Left forelimb (tissue), 1 donor: ENCODE measurements at regions not wholly inside any gene's neighbourhood (a gene's known extent, or its start where the extent isn't known, plus 50 kb on each side); places are given as distances from the start of the nearest gene placed in this dataset.

Source experiments
- DNase-seq: peaks from one replicate; pipeline ENCODE4 v3.0.0-alpha.2; 2018; ENCODE audit warnings: low spot score

DNA sequence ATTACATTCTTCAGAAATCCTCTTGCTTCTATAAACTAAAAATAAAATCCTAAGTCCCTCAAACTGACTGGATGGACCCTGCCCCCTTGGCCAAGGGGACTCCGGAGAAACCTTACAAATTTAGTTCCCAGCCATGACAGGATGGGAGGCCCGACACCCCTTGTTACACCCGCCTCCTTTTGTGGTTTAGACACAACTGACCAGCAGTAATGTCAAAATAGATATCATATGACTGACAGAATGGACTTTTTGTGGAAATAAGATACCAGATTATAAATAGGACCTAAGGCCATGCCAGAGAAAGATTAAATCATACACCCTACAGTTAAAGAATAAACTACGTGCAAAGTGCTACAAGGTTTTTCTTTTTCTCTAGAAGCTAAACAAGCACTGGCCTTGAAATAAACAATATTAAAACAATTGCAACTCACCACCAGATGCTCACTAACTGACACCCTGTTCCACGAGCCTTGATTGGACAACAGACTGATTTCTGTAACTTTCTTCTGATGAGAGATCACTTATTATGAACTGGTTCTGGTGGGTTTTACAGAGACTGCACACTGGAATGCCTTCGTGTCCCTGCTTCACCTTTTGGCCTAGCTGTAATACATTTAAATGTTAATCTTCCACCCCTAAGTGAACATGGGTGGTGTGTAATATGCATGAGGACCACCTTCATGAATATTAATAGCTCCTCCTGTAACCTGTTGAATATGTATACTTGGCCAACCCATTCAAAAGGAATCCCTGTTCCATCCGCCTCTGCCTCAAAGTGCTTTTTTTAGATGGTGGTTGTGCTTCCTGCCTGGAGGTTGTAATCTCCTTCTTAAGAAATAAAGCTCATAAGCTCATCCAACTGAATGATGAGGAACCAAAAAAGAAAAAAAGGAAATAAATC, 99.6 kb downstream of the ODF2L start:
- DNase-seq, result no peak

DNA sequence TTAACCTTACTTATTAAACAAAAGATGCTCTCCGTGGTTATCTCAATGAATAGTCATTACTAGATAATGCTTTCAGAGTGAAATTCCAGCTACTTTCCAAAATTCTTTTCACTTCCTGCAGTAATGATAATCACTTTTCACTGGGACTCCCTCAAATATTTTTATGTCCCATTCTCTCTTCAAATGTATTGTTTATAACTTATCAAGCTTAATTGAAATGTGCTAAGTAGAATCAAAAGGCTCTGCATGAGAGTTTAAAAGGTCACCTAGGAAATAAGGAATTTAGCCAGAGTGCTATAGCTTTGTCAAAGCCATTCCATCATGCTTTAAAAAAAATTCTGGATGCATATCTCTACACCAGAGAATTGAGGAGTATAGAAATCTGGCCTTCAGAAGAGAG, 106.4 kb downstream of the ODF2L start:
- DNase-seq, result no peak

DNA sequence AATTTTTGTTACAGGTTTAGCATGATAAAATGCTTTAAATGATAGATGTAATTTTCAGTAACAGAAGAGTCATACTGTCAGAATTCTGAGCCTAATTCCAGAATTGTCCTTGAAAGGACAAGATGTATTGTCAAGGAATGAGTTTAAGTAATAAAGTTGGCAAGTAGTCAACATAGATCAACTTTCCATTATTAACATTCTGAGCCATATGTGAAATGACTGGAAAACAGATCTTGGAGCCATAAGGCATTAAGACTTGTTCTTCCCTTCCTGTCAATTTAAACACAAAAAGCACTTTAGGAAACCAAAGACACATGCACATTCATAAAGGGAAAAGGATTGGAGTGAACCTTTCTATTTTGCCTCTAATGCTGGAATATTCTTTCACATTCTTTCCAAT, 107.0 kb downstream of the ODF2L start:
- DNase-seq, result no peak

DNA sequence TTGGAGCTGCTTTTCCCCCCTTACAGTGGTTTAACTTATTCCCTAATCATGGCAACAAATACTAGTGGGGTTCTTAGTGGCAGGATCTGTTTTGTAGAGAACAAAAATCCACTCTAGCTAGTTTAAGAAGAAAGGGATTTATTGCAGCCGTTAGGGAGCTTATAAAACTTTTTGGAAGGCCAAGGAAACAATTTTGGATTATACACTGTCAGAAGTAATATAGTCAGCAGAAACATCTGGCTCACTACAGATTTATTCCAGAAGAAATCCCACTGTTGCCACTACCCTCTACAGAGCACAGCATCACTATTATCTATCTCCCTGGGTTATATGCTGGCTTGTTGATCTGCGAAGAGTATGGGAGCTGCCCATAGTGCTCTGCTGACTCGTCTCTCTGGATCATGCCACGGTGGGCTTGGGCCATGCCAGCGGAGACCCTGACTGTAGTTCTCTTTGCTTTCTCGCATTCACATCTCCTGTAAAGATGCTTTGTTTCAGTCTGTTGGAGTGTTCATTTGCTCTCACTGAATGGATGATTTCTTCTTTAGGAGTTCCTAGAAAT, 107.5 kb downstream of the ODF2L start:
- DNase-seq, result peak; percentile 73

DNA sequence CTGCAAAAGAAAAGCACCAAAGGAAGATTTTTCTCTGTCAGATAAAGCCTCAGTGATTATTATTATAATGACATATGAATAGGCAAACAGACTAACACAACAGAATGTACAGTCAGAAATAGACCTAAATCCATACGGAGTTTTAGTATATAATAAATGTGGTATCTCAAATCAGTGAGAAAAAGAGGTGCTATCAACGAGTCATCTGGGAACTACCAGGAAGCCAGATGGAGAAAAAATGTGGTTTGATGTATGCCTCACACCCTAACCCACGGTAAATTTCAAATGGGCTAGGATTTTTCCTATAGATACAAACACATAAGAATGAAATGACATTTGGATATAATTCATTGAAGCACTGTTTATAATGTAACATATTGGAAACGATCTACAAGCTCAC, 110.3 kb downstream of the ODF2L start:
- no peak for DNase-seq

DNA sequence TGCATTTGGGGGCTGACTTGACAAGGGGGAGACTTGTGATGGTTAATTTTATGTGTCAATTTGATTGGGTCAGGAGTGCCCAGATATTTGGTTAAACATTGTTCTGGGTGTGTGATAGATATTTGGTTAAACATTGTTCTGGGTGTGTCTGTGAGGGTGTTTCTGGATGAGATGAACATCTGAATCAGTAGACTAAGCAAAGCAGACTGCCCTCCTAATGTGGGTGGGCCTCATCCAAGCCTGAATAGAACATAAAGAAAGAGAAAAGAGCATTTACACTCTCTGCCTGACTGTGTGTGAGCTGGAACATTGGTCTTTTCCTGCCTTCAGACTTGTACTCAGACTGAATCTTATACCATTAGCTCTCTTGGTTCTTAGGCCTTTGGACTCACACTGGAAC, 113.5 kb downstream of the ODF2L start:
- no peak for DNase-seq

DNA sequence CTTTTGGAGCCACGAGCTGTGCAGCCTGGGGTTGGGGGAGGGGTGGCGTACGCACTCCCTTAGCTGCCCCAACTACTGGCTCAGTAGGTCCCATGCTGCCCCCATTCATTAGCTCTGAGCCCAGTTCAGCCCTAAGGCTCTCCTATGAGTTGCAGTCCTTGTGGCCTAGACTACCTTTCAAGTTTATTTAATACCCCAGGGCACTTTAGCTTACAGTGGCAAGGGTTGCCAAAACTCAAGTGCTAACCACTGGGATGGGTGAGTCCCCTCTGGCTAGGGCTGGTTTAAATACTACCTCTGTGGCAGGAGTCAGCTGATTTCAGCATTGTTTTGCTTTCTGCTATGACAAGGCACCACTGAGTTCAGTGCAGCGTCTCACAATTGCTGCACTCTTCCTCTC, 118.2 kb downstream of the ODF2L start:
- DNase-seq, result no peak

DNA sequence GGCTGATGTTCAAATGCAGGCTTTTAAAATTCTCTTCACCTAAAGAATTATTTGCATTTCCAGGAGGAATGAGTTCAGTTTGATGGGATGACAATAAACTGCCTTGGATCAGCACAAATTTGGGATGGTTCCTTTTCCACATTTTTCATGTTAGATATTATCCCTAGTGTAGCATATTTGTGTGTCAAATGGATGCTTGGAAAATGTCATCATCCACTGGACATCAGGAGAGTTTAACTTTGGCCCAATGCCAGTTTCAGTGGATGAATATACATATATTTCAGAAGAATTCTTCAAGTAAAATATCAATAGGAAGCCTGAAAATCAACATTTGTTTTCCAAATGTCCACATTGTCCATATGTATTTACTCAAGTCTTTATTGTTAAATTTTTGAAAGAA, 116.5 kb upstream of the COL24A1 start:
- no peak for DNase-seq

DNA sequence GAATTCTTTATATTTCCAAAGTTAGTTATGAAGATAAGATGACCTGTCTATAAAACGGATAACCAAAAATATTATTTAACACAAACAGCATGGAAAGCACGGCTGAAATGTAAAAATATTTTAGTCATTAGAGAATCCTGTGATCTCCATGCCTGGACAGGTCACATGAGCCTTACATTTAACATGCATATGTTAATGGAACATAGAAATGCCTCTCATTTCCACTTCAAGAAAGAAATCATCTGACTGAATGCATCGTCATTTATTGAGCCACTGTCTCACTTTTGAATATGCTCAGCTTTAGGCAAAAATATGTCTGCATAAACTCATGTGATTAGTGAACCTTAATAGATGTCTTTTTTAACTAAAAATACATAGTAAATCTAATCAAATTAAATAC, 115.5 kb upstream of the COL24A1 start:
- no peak for DNase-seq

DNA sequence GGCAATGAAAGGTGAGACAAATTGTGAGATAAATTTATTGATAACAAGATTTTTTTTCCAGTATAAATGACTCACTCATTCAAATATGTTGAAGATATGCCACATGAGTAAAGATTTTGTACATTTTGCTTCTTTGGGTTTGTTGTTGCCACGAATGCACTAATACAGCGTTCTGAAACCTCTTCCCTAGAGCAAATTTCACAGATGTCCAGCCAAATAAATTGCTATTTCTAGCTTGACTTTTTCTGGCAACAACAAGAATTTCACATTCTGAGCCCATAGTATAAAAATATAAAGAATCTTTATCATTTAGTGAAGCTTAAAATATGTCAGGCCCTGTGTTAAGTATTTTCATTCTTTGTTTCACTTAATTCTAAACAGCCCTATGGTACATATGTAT, 114.5 kb upstream of the COL24A1 start:
- no peak for DNase-seq

DNA sequence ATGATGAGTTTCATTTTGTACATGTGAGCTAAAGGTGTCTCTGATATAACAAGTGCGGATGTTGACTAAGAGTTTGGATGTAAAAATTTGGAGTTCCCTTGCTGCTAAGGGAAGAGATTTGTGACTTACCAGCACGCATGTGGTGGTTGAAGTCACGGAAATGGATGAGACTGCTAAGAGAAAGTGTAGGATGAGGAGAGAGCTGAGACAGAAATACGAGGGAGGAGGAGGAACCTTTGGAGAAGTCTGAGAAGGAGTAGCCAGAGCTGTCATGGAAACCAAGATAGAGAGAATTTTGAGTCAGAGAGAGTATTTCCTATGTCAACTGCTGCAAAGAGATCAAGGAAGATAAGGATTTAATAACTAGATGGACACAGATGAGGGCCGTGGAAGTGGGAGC, 106.5 kb upstream of the COL24A1 start:
- no peak for DNase-seq

DNA sequence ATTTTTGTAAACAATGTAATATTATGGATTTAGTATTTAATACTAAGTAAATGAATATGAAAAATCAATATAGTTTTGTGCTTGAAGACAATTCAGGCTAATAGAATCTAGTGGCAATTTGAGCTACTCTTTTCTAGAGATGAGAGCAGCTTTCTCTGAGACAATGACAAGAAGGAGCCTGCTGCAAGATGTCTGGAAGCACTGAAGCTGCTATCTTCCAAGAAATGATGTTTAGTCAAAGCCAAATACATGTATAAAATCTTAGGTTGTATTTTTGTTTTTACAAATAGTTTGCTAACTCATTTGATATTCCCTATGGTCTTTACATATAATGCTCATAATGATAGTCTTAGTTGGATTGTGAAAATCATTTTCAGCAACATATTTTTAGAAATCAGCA, 103.9 kb upstream of the COL24A1 start:
- no peak for DNase-seq

DNA sequence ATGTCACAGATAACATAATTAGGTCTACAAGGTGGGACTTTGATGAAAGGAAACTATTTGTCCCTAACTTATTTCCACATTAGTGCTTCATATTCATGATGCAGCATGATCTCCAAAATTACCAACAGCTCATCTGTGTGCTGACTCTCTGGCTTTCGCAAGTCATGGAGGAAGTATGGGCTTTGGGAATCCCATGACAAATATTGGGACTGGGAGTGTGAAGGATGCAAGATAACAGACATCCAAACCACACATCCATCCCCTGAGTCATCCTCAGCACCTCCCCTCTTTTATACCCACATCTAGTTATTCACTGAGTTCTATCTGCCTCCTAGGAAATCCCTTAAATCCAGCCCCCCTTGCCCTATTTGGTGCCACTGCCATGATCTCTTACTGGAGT, 102.8 kb upstream of the COL24A1 start:
- DNase-seq, result no peak

DNA sequence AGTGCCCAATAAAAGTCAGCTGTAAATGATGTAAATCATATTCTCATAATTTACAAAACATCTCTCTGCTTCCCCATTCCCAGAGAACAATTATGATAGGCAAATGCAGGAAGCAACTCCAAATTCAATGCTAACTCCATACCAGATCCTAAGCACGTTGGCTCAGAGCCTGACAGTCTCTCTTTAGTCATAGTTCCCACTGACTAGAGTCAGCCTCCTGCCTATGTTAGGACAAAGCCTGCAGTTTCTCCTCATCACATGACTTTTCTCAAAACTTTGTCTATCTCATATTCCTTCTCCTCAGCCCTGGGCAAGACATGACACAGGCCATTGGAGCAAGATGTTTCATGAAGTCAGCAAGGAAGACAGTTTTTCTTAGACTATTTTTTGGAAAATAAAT, 101.5 kb upstream of the COL24A1 start:
- no peak for DNase-seq

DNA sequence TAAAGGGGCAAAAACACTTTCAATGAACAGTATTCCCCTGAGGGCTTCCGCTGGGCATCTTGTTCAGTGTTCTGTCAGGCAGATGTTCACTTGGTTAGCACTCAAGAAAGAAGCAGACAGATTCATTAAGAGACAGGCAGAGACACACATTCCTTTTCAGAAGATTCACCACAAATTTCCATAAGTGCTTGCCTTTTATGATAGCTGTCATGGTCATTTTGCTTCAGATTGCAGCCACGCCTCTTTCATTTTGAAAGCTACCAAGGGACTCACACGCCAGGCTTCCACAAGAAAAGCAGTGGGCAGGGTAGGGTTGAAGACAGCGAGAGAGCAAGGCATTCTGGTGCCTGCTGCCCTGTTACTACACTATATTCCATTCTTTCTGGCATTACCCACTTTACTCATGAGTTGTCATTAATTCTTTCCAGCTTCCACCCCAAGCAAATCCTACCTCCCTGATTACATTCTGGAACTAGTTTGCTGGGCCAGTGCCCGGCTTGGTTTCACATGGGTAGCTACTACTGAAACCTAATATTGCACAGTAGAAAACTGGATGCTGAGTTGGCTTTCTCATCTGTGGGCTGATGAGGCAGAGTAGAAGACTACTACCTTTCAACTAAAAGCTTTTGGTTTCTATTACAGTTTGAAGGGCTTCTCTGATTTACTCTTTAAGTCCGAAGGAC, 91.2 kb upstream of the COL24A1 start:
- DNase-seq, result no peak

DNA sequence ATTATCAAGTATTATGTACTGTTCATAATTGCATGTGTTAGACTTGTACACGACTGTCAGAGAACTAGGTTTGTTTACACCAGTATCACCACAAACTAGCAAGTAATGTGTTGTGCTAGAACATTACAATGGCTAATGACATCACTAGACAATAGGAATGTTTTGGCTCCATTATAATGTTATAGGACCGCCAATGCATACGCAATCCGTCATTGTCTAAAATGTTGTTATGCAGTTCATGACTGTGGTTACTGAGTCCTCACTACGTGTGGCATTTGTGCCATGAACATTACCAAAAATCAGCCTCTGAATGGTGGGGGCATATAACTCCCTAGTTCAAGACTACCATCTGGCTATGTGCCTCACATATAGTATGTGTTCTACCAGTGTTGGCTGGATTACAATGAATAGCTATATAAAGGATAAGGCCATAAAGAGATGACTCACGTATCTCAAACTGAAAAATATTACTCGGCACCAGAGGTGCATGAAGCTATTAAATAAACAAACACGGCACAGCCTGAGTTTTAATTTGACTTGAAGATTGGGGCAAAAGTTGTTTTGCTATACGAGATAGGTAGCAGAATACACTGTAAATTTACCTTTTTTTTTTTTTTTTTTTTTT, 89.1 kb upstream of the COL24A1 start:
- DNase-seq, result no peak

DNA sequence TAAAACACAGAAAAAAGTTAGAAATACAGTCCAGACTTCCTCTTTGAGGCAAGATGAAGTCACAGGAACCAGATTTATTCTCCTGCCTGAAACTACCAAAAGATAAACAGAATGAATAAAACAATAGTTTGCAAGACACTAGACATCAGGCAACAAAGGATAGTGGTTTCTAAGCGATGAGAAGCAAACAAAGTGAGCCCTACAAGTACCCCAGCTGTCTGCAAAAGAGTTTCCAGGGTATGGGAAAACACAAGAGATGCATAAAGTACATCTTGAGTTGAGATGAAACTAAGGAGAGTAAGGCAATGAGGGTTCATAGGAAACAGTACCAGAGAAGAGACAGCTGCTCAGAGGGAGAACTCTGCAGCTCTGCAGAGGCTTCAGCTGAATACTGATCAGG, 83.3 kb upstream of the COL24A1 start:
- no peak for DNase-seq

DNA sequence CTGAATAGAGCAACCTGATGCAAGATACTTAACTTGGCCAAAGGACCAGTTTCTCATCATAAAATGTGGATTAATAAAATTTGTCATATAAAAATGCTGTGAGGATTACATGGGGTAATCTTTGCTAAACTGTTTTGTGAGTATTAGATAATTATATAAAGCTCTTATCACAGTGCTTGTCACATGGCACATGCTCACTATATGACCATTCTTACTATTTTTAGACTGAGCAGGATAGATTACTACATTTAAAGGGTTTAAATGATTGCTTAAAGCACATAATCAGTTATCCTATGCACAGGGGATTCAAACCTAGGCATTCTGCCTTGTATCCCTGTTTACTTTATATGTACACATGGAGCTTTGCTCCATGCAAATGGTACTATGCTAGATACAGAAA, 82.9 kb upstream of the COL24A1 start:
- DNase-seq, result no peak

DNA sequence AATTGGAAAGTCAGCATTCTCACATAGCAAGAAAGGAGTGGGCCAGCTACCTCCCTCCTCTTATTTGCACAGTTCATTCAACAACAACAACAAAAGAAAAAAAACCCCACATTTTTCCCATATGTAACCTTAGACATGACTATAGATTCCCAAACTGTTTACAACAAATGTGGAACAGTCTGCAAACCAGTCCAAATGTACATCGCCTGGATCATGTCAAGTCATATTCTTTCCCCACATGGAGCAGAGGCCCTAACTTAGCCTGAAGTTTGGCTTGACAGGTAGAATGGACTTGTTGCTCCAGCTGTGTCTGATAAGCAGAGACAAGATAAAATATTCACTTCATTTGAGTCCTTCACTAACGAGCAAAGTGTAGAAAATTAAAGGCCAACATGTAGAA, 81.7 kb upstream of the COL24A1 start:
- DNase-seq, result no peak

DNA sequence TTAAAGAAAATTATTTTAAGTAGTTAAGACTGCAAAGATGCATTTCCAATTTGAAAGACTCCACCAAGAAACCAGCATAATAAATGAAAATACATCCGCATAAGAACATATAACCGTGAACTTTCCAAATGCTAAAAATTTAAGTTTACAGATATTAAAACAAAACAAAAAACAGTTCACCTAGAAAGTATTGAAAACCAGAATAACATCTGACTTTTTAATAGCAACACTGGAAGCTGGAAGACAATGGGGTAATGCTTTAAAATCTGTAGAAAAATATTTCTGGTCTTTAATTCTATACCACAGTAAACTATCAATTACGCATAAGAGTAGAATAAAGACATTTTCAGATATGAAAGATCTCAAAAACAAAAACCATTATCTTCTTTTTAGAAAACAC, 79.3 kb upstream of the COL24A1 start:
- DNase-seq, result no peak

DNA sequence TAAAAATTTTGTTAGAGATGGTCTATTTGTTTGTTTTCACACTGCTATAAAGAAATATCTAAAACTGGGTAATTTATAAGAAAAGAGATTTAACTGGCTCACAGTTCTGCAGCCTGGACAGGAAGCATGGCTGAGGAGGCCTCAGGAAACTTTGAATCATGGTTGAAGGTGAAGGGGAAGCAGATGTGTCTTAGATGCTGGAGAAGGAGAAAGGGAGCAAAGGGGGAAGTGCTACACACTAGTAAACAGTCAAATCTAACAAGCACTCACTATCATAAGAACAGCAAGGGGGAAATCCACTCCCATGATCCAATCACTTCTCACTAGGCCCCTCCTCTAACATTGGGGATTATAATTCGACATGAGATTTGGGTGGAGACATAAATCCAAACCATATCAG, 76.8 kb upstream of the COL24A1 start:
- no peak for DNase-seq

DNA sequence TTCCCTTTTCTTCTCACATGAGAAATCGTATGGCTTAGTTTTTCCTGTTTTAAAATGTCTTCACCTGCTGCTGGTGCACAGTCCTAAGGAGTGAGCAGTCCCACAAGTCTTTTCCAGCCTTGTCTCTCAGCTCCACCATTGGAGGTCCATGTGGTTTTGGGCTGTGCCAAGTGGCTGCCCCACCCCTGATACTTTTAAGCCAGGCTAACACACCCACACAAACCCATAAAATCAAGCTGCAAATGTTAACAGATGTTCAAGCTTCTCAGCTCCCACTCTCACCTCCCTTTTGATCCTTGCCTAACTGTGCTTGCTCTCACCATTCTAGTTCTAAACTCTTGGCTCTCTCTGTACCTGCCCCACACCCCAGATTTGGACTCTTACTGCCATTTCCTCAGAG, 74.5 kb upstream of the COL24A1 start:
- no peak for DNase-seq

DNA sequence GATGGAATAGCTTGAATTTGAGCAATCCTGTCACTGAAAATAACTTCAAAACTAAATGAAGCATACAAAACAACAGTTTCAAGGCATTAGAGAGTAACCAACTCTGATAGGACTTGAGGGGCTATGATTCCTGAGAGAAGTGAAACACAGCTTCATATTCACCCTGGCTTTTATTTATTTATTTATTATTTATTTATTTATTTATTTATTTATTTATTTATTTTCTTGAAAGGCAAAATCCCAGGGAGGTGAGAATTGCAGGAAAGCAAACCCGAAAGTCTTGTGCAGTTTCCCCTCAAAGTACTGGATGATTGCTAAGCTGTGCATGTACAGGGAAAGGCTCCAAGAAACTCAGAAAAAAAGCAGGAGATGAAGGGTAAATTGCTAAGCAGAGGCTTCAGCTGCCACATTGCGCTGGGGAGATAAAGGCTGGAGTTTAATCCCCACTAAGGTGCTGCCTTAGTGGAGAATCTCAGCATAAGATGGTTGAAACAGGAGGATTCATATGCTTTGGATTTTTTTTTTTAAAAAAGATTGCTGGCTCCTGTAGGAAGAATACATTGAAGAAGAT, 72.9 kb upstream of the COL24A1 start:
- DNase-seq, result no peak
